WTC11 (cell line): ENCODE measurements at regions not wholly inside any gene's neighbourhood (a gene's known extent, or its start where the extent isn't known, plus 50 kb on each side); places are given as distances from the start of the nearest gene placed in this dataset.

Experiments
- ATAC-seq: fragments of 200-7000 bp; cut with Tn5 transposase; 2 replicates; pipeline ENCODE4 v1.10.0; 2021; ENCODE audit warnings: mild to moderate bottlenecking, moderate library complexity
- CTCF ChIA-PET: fragments of 300-600 bp; sonication (Branson Sonifier 250); formaldehyde crosslinking; loops from one replicate; lab custom pipeline; 2021; ENCODE audit warnings: antibody characterized with exemption; lab: Charles Lee
- POLR2A ChIA-PET: fragments of 350-600 bp; sonication (Branson Sonifier 250); formaldehyde crosslinking; loops from one replicate; lab custom pipeline; 2021; ENCODE audit warnings: antibody characterized with exemption; lab: Charles Lee
- DNase-seq: peaks from one replicate; pipeline ENCODE4 v3.0.0; 2021; ENCODE audit warnings: low spot score
- H3K27ac Mint-ChIP-seq: 2 replicates; pipeline ENCODE4 v1.8.0; 2021; ENCODE audit warnings: mixed read lengths
- H3K27me3 Mint-ChIP-seq: 2 replicates; pipeline ENCODE4 v1.8.0; 2021; ENCODE audit warnings: low read depth, mild to moderate bottlenecking, moderate library complexity, mixed read lengths
- H3K36me3 Mint-ChIP-seq: 2 replicates; pipeline ENCODE4 v1.8.0; 2021; ENCODE audit warnings: mixed read lengths
- H3K4me1 Mint-ChIP-seq: 2 replicates; pipeline ENCODE4 v1.8.0; 2022; ENCODE audit warnings: mixed read lengths
- H3K4me3 Mint-ChIP-seq: 2 replicates; pipeline ENCODE4 v1.8.0; 2021; ENCODE audit warnings: mild to moderate bottlenecking, moderate library complexity, mixed read lengths
- H3K9me3 Mint-ChIP-seq: 2 replicates; pipeline ENCODE4 v1.8.0; 2021; ENCODE audit warnings: mixed read lengths
- ATF1 ChIP-seq: sonication (generic); formaldehyde crosslinking; IDR thresholded peaks from 2 replicates; pipeline ENCODE4 v1.8.1; 2023; ENCODE audit warnings: mild to moderate bottlenecking, moderate library complexity, missing genetic modification reagents
- CREB1 ChIP-seq: sonication (generic); formaldehyde crosslinking; IDR thresholded peaks from 2 replicates; pipeline ENCODE4 v1.8.0; 2023; ENCODE audit warnings: mild to moderate bottlenecking, missing genetic modification reagents
- ESRRA ChIP-seq: sonication (generic); formaldehyde crosslinking; IDR thresholded peaks from 2 replicates; pipeline ENCODE4 v1.8.1; 2022; ENCODE audit warnings: mild to moderate bottlenecking, missing genetic modification reagents, borderline replicate concordance
- ETV6 ChIP-seq: sonication (generic); formaldehyde crosslinking; IDR thresholded peaks from 2 replicates; pipeline ENCODE4 v1.8.1; 2022; ENCODE audit warnings: mild to moderate bottlenecking, missing genetic modification reagents
- GRHL2 ChIP-seq: fragments of 250-450 bp; sonication (Bioruptor Pico); IDR thresholded peaks from 2 replicates; pipeline ENCODE4 v1.8.0; 2022; ENCODE audit warnings: mild to moderate bottlenecking, moderate library complexity; ENCODE audit not compliant: insufficient replicate concordance, severe bottlenecking
- GTF2I ChIP-seq: fragments of 250-450 bp; sonication (Bioruptor Pico); conservative IDR thresholded peaks from 2 replicates; pipeline ENCODE4 v1.4.0; 2021; ENCODE audit warnings: mild to moderate bottlenecking
- JUN ChIP-seq: sonication (generic); formaldehyde crosslinking; IDR thresholded peaks from 2 replicates; pipeline ENCODE4 v1.8.0; 2023; ENCODE audit warnings: mild to moderate bottlenecking, missing genetic modification reagents
- MXD4 ChIP-seq: fragments of 250-450 bp; sonication (Bioruptor Pico); IDR thresholded peaks from 2 replicates; pipeline ENCODE4 v1.8.0; 2021; ENCODE audit warnings: mild to moderate bottlenecking, moderate library complexity, borderline replicate concordance
- RELA ChIP-seq: sonication (generic); formaldehyde crosslinking; IDR thresholded peaks from 2 replicates; pipeline ENCODE4 v1.8.1; 2022; ENCODE audit warnings: missing genetic modification reagents, mild to moderate bottlenecking, borderline replicate concordance
- ZNF263 ChIP-seq: sonication (generic); formaldehyde crosslinking; IDR thresholded peaks from 2 replicates; pipeline ENCODE4 v1.8.1; 2022; ENCODE audit warnings: low read depth, mild to moderate bottlenecking, moderate library complexity, missing genetic modification reagents
- ZNF423 ChIP-seq: fragments of 250-450 bp; sonication (Bioruptor Pico); IDR thresholded peaks from 2 replicates; pipeline ENCODE4 v2.1.2; 2022; ENCODE audit warnings: mild to moderate bottlenecking, moderate library complexity
- TF ChIP-seq, protein P1 (sequence below): sonication (generic); formaldehyde crosslinking; IDR thresholded peaks from 2 replicates; pipeline ENCODE4 v1.8.1; 2023; ENCODE audit warnings: mild to moderate bottlenecking, missing genetic modification reagents, borderline replicate concordance
- TF ChIP-seq, protein P2 (sequence below): sonication (generic); formaldehyde crosslinking; conservative IDR thresholded peaks from 2 replicates; pipeline ENCODE4 v1.8.1; 2023; ENCODE audit warnings: mild to moderate bottlenecking, low read depth, missing genetic modification reagents, moderate library complexity
- TF ChIP-seq, protein P3 (sequence below): sonication (generic); formaldehyde crosslinking; IDR thresholded peaks from 2 replicates; pipeline ENCODE4 v1.8.0; 2023; ENCODE audit warnings: mild to moderate bottlenecking, missing genetic modification reagents
- TF ChIP-seq, protein P4 (sequence below): sonication (generic); formaldehyde crosslinking; IDR thresholded peaks from 2 replicates; pipeline ENCODE4 v1.8.0; 2022; ENCODE audit warnings: mild to moderate bottlenecking, missing genetic modification reagents
- TF ChIP-seq, protein P5 (sequence below): sonication (generic); formaldehyde crosslinking; IDR thresholded peaks from 2 replicates; pipeline ENCODE4 v1.8.1; 2022; ENCODE audit warnings: mild to moderate bottlenecking, moderate library complexity, missing genetic modification reagents
- TF ChIP-seq, protein P6 (sequence below): sonication (generic); formaldehyde crosslinking; IDR thresholded peaks from 2 replicates; pipeline ENCODE4 v1.8.0; 2022; ENCODE audit warnings: mild to moderate bottlenecking, missing genetic modification reagents

DNA sequence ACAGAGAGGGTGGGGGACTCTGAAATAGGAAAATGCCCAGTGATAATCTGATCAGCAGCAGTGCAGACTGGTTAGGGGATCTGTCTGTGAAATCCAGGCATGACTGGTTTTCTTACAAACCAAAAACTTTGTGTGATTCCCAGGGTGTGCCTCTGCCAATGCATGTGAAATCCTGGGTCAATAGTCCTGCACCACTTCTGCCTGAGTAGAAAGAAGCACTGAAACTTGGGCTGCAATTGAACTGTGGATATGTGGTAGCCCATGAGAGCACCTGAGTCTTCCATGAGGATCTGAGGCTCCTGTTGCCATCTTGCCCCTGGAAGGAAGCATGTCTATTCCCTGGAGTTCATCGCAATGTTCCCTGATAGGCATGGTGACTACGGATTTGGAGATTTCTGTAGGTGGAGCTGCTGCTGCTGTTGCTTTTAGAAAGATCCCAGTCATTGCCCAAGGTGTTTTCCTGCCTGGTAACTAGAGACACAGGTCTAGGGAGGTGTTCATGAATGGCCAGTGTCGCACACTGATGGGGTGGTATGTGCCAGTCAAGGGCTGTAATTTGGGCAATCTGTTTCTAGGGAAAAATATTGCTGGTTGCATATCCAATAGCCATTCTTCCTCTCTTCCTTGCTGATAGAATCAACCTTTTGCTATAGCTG, 146.7 kb downstream of the CARTPT start:
- no peak for DNase-seq
- ChIA-PET POLR2A (interaction anchor here (0.6 kb wide), 1 partner anchor 204 kb away, joined by 4 read pairs; no protein-coding TSS in a partner anchor), CTCF (interaction anchor here (0.9 to 1.6 kb wide), 2 partner anchors 42 to 82 kb away, joined by 3 read pairs; no protein-coding TSS in a partner anchor)
- TF ChIP-seq, protein P1, sequence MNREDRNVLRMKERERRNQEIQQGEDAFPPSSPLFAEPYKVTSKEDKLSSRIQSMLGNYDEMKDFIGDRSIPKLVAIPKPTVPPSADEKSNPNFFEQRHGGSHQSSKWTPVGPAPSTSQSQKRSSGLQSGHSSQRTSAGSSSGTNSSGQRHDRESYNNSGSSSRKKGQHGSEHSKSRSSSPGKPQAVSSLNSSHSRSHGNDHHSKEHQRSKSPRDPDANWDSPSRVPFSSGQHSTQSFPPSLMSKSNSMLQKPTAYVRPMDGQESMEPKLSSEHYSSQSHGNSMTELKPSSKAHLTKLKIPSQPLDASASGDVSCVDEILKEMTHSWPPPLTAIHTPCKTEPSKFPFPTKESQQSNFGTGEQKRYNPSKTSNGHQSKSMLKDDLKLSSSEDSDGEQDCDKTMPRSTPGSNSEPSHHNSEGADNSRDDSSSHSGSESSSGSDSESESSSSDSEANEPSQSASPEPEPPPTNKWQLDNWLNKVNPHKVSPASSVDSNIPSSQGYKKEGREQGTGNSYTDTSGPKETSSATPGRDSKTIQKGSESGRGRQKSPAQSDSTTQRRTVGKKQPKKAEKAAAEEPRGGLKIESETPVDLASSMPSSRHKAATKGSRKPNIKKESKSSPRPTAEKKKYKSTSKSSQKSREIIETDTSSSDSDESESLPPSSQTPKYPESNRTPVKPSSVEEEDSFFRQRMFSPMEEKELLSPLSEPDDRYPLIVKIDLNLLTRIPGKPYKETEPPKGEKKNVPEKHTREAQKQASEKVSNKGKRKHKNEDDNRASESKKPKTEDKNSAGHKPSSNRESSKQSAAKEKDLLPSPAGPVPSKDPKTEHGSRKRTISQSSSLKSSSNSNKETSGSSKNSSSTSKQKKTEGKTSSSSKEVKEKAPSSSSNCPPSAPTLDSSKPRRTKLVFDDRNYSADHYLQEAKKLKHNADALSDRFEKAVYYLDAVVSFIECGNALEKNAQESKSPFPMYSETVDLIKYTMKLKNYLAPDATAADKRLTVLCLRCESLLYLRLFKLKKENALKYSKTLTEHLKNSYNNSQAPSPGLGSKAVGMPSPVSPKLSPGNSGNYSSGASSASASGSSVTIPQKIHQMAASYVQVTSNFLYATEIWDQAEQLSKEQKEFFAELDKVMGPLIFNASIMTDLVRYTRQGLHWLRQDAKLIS (CRISPR knock-in tag): no peak
- TF ChIP-seq, protein P2, sequence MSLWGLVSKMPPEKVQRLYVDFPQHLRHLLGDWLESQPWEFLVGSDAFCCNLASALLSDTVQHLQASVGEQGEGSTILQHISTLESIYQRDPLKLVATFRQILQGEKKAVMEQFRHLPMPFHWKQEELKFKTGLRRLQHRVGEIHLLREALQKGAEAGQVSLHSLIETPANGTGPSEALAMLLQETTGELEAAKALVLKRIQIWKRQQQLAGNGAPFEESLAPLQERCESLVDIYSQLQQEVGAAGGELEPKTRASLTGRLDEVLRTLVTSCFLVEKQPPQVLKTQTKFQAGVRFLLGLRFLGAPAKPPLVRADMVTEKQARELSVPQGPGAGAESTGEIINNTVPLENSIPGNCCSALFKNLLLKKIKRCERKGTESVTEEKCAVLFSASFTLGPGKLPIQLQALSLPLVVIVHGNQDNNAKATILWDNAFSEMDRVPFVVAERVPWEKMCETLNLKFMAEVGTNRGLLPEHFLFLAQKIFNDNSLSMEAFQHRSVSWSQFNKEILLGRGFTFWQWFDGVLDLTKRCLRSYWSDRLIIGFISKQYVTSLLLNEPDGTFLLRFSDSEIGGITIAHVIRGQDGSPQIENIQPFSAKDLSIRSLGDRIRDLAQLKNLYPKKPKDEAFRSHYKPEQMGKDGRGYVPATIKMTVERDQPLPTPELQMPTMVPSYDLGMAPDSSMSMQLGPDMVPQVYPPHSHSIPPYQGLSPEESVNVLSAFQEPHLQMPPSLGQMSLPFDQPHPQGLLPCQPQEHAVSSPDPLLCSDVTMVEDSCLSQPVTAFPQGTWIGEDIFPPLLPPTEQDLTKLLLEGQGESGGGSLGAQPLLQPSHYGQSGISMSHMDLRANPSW (CRISPR knock-in tag): no peak
- TF ChIP-seq, protein P3, sequence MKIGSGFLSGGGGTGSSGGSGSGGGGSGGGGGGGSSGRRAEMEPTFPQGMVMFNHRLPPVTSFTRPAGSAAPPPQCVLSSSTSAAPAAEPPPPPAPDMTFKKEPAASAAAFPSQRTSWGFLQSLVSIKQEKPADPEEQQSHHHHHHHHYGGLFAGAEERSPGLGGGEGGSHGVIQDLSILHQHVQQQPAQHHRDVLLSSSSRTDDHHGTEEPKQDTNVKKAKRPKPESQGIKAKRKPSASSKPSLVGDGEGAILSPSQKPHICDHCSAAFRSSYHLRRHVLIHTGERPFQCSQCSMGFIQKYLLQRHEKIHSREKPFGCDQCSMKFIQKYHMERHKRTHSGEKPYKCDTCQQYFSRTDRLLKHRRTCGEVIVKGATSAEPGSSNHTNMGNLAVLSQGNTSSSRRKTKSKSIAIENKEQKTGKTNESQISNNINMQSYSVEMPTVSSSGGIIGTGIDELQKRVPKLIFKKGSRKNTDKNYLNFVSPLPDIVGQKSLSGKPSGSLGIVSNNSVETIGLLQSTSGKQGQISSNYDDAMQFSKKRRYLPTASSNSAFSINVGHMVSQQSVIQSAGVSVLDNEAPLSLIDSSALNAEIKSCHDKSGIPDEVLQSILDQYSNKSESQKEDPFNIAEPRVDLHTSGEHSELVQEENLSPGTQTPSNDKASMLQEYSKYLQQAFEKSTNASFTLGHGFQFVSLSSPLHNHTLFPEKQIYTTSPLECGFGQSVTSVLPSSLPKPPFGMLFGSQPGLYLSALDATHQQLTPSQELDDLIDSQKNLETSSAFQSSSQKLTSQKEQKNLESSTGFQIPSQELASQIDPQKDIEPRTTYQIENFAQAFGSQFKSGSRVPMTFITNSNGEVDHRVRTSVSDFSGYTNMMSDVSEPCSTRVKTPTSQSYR: no peak
- Mint-ChIP-seq H3K4me1 (peaks cover 4% of the 10 kb centered on the region; the same call in 1 of the 2 replicates), H3K4me3 (no peak overlapping the region), H3K36me3 (no peaks in the 10 kb centered on the region), H3K27me3 (no peaks in the 10 kb centered on the region), H3K9me3 (peaks cover 10% of the 10 kb centered on the region), H3K27ac (no peak overlapping the region)
- no peak for ATAC-seq

DNA sequence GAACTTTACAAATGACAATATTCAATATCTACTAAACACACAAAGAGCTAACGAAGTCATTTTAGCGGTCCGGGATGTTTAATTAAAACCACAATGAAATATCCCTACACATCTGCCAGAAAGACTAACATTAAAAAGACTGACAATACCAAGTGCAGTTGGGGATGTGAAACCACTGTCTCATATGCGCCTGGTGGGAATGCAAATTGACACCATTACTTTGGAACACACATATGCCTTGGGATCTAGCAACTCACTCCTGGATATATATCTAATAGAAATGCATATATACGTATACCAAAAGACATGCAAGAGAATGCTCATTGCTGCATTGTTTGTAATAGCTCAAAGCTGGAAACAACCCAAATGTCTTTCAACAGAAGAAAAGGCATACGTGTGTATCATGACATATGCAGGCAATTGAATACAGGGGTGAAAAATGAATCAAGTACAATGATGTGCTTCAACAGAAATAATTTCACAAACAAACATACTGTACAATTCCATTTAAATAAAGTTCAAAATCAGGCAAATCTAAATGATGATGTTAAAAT, 153.3 kb downstream of the CARTPT start:
- no peaks in the 10 kb centered on the region for H3K27me3 Mint-ChIP-seq
- no peak overlapping the region for H3K4me3 Mint-ChIP-seq
- CTCF ChIA-PET: interaction anchor here (1.1 to 1.4 kb wide), 2 partner anchors 13 to 89 kb away, joined by 3 to 4 read pairs; no protein-coding TSS in a partner anchor
- H3K36me3 Mint-ChIP-seq: no peaks in the 10 kb centered on the region
- no peaks in the 10 kb centered on the region for H3K9me3 Mint-ChIP-seq
- DNase-seq (no peak), ATAC-seq (no peak)
- no peak overlapping the region for H3K27ac Mint-ChIP-seq
- H3K4me1 Mint-ChIP-seq: peaks cover 15% of the 10 kb centered on the region
- POLR2A ChIA-PET: no interaction called here
- TF ChIP-seq GTF2I (CRISPR knock-in tag) (no peak), JUN (no peak), CREB1 (no peak), ZNF423 (CRISPR knock-in tag) (no peak), ETV6 (CRISPR knock-in tag) (no peak), ATF1 (no peak), RELA (CRISPR knock-in tag) (no peak), MXD4 (no peak), ESRRA (no peak), ZNF263 (no peak), GRHL2 (CRISPR knock-in tag) (no peak)
- TF ChIP-seq, protein P4, sequence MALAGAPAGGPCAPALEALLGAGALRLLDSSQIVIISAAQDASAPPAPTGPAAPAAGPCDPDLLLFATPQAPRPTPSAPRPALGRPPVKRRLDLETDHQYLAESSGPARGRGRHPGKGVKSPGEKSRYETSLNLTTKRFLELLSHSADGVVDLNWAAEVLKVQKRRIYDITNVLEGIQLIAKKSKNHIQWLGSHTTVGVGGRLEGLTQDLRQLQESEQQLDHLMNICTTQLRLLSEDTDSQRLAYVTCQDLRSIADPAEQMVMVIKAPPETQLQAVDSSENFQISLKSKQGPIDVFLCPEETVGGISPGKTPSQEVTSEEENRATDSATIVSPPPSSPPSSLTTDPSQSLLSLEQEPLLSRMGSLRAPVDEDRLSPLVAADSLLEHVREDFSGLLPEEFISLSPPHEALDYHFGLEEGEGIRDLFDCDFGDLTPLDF (CRISPR knock-in tag): no peak
- TF ChIP-seq, protein P5, sequence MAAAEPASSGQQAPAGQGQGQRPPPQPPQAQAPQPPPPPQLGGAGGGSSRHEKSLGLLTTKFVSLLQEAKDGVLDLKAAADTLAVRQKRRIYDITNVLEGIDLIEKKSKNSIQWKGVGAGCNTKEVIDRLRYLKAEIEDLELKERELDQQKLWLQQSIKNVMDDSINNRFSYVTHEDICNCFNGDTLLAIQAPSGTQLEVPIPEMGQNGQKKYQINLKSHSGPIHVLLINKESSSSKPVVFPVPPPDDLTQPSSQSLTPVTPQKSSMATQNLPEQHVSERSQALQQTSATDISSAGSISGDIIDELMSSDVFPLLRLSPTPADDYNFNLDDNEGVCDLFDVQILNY (CRISPR knock-in tag): no peak
- TF ChIP-seq, protein P6, sequence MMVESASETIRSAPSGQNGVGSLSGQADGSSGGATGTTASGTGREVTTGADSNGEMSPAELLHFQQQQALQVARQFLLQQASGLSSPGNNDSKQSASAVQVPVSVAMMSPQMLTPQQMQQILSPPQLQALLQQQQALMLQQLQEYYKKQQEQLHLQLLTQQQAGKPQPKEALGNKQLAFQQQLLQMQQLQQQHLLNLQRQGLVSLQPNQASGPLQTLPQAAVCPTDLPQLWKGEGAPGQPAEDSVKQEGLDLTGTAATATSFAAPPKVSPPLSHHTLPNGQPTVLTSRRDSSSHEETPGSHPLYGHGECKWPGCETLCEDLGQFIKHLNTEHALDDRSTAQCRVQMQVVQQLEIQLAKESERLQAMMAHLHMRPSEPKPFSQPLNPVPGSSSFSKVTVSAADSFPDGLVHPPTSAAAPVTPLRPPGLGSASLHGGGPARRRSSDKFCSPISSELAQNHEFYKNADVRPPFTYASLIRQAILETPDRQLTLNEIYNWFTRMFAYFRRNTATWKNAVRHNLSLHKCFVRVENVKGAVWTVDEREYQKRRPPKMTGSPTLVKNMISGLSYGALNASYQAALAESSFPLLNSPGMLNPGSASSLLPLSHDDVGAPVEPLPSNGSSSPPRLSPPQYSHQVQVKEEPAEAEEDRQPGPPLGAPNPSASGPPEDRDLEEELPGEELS (CRISPR knock-in tag): no peak
